WTC11 (cell line): ENCODE measurements at regions not wholly inside any gene's neighbourhood (a gene's known extent, or its start where the extent isn't known, plus 50 kb on each side); places are given as distances from the start of the nearest gene placed in this dataset.
"Not testable (repeated sequence)": the region's sequence is repeated elsewhere in the genome, so short reads cannot be mapped to it uniquely, and the experiment has no call there.

Experiments
- ATAC-seq: fragments of 200-7000 bp; cut with Tn5 transposase; 2 replicates; pipeline ENCODE4 v1.10.0; 2021; ENCODE audit warnings: mild to moderate bottlenecking, moderate library complexity
- CTCF ChIA-PET: fragments of 300-600 bp; sonication (Branson Sonifier 250); formaldehyde crosslinking; loops from one replicate; lab custom pipeline; 2021; ENCODE audit warnings: antibody characterized with exemption; lab: Charles Lee
- POLR2A ChIA-PET: fragments of 350-600 bp; sonication (Branson Sonifier 250); formaldehyde crosslinking; loops from one replicate; lab custom pipeline; 2021; ENCODE audit warnings: antibody characterized with exemption; lab: Charles Lee
- DNase-seq: peaks from one replicate; pipeline ENCODE4 v3.0.0; 2021; ENCODE audit warnings: low spot score
- H3K27ac Mint-ChIP-seq: 2 replicates; pipeline ENCODE4 v1.8.0; 2021; ENCODE audit warnings: mixed read lengths
- H3K27me3 Mint-ChIP-seq: 2 replicates; pipeline ENCODE4 v1.8.0; 2021; ENCODE audit warnings: low read depth, mild to moderate bottlenecking, moderate library complexity, mixed read lengths
- H3K36me3 Mint-ChIP-seq: 2 replicates; pipeline ENCODE4 v1.8.0; 2021; ENCODE audit warnings: mixed read lengths
- H3K4me1 Mint-ChIP-seq: 2 replicates; pipeline ENCODE4 v1.8.0; 2022; ENCODE audit warnings: mixed read lengths
- H3K4me3 Mint-ChIP-seq: 2 replicates; pipeline ENCODE4 v1.8.0; 2021; ENCODE audit warnings: mild to moderate bottlenecking, moderate library complexity, mixed read lengths
- H3K9me3 Mint-ChIP-seq: 2 replicates; pipeline ENCODE4 v1.8.0; 2021; ENCODE audit warnings: mixed read lengths
- ARID4B ChIP-seq: sonication (generic); formaldehyde crosslinking; IDR thresholded peaks from 2 replicates; pipeline ENCODE4 v1.8.0; 2023; ENCODE audit warnings: missing genetic modification reagents, mild to moderate bottlenecking, borderline replicate concordance
- HMGXB4 ChIP-seq: sonication (generic); formaldehyde crosslinking; IDR thresholded peaks from 2 replicates; pipeline ENCODE4 v1.8.1; 2023; ENCODE audit warnings: mild to moderate bottlenecking, moderate library complexity, missing genetic modification reagents
- MAX ChIP-seq: sonication (generic); formaldehyde crosslinking; IDR thresholded peaks from 2 replicates; pipeline ENCODE4 v1.8.0; 2022; ENCODE audit warnings: mild to moderate bottlenecking, missing genetic modification reagents

- H3K4me3 Mint-ChIP-seq, H3K36me3 Mint-ChIP-seq, H3K9me3 Mint-ChIP-seq, POLR2A ChIA-PET, H3K27me3 Mint-ChIP-seq, DNase-seq, ATAC-seq, CTCF ChIA-PET, H3K27ac Mint-ChIP-seq: not testable (repeated sequence)
- peaks cover 16% of the 10 kb centered on the region for H3K4me1 Mint-ChIP-seq
Observed at GRCh38 chr20:30669330-30670029, 588.0 kb upstream of the DEFB115 start.

GRCh38 chr20:30671120-30671519 is 586.3 kb upstream of the DEFB115 start:
- POLR2A ChIA-PET, H3K36me3 Mint-ChIP-seq, DNase-seq, H3K9me3 Mint-ChIP-seq, H3K27me3 Mint-ChIP-seq, CTCF ChIA-PET, H3K27ac Mint-ChIP-seq, H3K4me3 Mint-ChIP-seq, ATAC-seq: not testable (repeated sequence)
- peaks cover 16% of the 10 kb centered on the region for H3K4me1 Mint-ChIP-seq

- ATAC-seq, CTCF ChIA-PET, H3K4me1 Mint-ChIP-seq, POLR2A ChIA-PET, H3K27ac Mint-ChIP-seq, DNase-seq, H3K36me3 Mint-ChIP-seq, H3K4me3 Mint-ChIP-seq, H3K27me3 Mint-ChIP-seq, H3K9me3 Mint-ChIP-seq: not testable (repeated sequence)
Observed at GRCh38 chr20:30675988-30676564, 581.4 kb upstream of the DEFB115 start.

- H3K27ac Mint-ChIP-seq, DNase-seq, H3K9me3 Mint-ChIP-seq, H3K4me1 Mint-ChIP-seq, H3K36me3 Mint-ChIP-seq, ATAC-seq, H3K4me3 Mint-ChIP-seq, POLR2A ChIA-PET, H3K27me3 Mint-ChIP-seq, CTCF ChIA-PET: not testable (repeated sequence)
Observed at GRCh38 chr20:30682236-30682635, 575.2 kb upstream of the DEFB115 start.

- H3K27ac Mint-ChIP-seq, H3K4me1 Mint-ChIP-seq, H3K4me3 Mint-ChIP-seq, ATAC-seq, H3K27me3 Mint-ChIP-seq, H3K36me3 Mint-ChIP-seq, H3K9me3 Mint-ChIP-seq, DNase-seq, POLR2A ChIA-PET: not testable (repeated sequence)
- CTCF ChIA-PET = interaction anchor here (1.2 kb wide), 1 partner anchor 11 kb away, joined by 3 read pairs; no protein-coding TSS in a partner anchor
Observed at GRCh38 chr20:30712861-30713260, 544.6 kb upstream of the DEFB115 start.

- H3K27ac Mint-ChIP-seq, POLR2A ChIA-PET, DNase-seq, H3K27me3 Mint-ChIP-seq, H3K4me1 Mint-ChIP-seq, H3K36me3 Mint-ChIP-seq, CTCF ChIA-PET, H3K9me3 Mint-ChIP-seq, H3K4me3 Mint-ChIP-seq, ATAC-seq: not testable (repeated sequence)
Observed at GRCh38 chr20:30719415-30720199, 537.9 kb upstream of the DEFB115 start.

- H3K36me3 Mint-ChIP-seq, H3K4me1 Mint-ChIP-seq, H3K27me3 Mint-ChIP-seq, H3K9me3 Mint-ChIP-seq, ATAC-seq, POLR2A ChIA-PET, H3K27ac Mint-ChIP-seq: not testable (repeated sequence)
- CTCF ChIA-PET = interaction anchor here (0.8 to 1.1 kb wide), 2 partner anchors 11 to 130 kb away, joined by 3 read pairs; no protein-coding TSS in a partner anchor
- DNase-seq = peak; percentile 12
- H3K4me3 Mint-ChIP-seq = peak overlapping the region; percentile 91
Observed at GRCh38 chr20:30723511-30723910, 534.0 kb upstream of the DEFB115 start.

GRCh38 chr20:30723934-30724687 is 533.4 kb upstream of the DEFB115 start:
- not testable (repeated sequence) for H3K27me3 Mint-ChIP-seq, H3K36me3 Mint-ChIP-seq, ATAC-seq, H3K9me3 Mint-ChIP-seq, H3K4me1 Mint-ChIP-seq
- ChIA-PET POLR2A (interaction anchor here (0.6 kb wide), 1 partner anchor 849 kb away, joined by 4 read pairs; no protein-coding TSS in a partner anchor), CTCF (interaction anchor here (0.8 to 1.1 kb wide), 2 partner anchors 12 to 130 kb away, joined by 3 read pairs; no protein-coding TSS in a partner anchor)
- H3K4me3 Mint-ChIP-seq = peak overlapping the region; percentile 91
- H3K27ac Mint-ChIP-seq = peak overlapping the region; percentile 78
- peak; percentile 83 for DNase-seq
- TF ChIP-seq HMGXB4 (CRISPR knock-in tag) (peak; percentile 52), ARID4B (0 out of 2 replicates have a peak, but pooled peaks have one; percentile 25), MAX (CRISPR knock-in tag) (peak; percentile 57; the same call in 1 of the 2 replicates)
